Astrocyte of the cerebellum (primary cell): ENCODE measurements at regions not wholly inside any gene's neighbourhood (a gene's known extent, or its start where the extent isn't known, plus 50 kb on each side); places are given as distances from the start of the nearest gene placed in this dataset.

Source experiments
- DNase-seq: peaks from one replicate; pipeline ENCODE4 v3.0.0-alpha.2; 2011; ENCODE audit warnings: low read depth
- H3K4me3 ChIP-seq: 2 replicates; pipeline ENCODE4 v1.5.1; 2011; ENCODE audit warnings: mild to moderate bottlenecking, low read depth, low read length, moderate library complexity
- CTCF ChIP-seq: IDR thresholded peaks from 2 replicates; pipeline ENCODE4 v1.5.1; 2012; ENCODE audit warnings: low read length, low read depth, moderate library complexity, mild to moderate bottlenecking; ENCODE audit errors: missing control alignments
- in situ Hi-C: cut with HindIII; loops from 2 replicates; pipeline ENCODE4 v1.10.0; 2017; ENCODE audit warnings: low sequenced_read_pairs

- TF ChIP-seq CTCF, result no peak
- no peak for DNase-seq
- in situ Hi-C loops, result no loop called here
- H3K4me3 ChIP-seq, result no peak overlapping the region
These were observed 123.3 kb upstream of the TMEM161B start for GRCh38 chr5:88391991-88392390.

GRCh38 chr5:88391116-88391515 lies 122.5 kb upstream of the TMEM161B start:
- no peak for DNase-seq
- no peak overlapping the region for H3K4me3 ChIP-seq
- in situ Hi-C loops, result no loop called here
- no peak for TF ChIP-seq CTCF

GRCh38 chr5:88390481-88390880 lies 121.8 kb upstream of the TMEM161B start:
- no peak for TF ChIP-seq CTCF
- in situ Hi-C loops, result no loop called here
- H3K4me3 ChIP-seq, result no peak overlapping the region
- no peak for DNase-seq

- in situ Hi-C loops, result no loop called here
- DNase-seq, result no peak
- TF ChIP-seq CTCF, result no peak
- peak overlapping the region; percentile 0 for H3K4me3 ChIP-seq
These were observed 121.4 kb upstream of the TMEM161B start for GRCh38 chr5:88390096-88390441.

- DNase-seq, result peak; percentile 86
- in situ Hi-C loops, result loop anchor here (5.0 kb wide), 1 partner anchor 273 kb away; no protein-coding TSS in a partner anchor
- H3K4me3 ChIP-seq, result no peak overlapping the region
- TF ChIP-seq CTCF, result no peak
These were observed 120.9 kb upstream of the TMEM161B start for GRCh38 chr5:88389338-88390095.

- DNase-seq, result no peak
- H3K4me3 ChIP-seq, result no peak overlapping the region
- no peak for TF ChIP-seq CTCF
- in situ Hi-C loops, result loop anchor here (5.0 kb wide), 1 partner anchor 274 kb away; no protein-coding TSS in a partner anchor
These were observed 120.1 kb upstream of the TMEM161B start for GRCh38 chr5:88388476-88389337.
